Inflammatory macrophage treated with lipopolysaccharide for 1 hour (primary cell): ENCODE measurements at regions not wholly inside any gene's neighbourhood (a gene's known extent, or its start where the extent isn't known, plus 50 kb on each side); places are given as distances from the start of the nearest gene placed in this dataset.

Source experiments
- DNase-seq, 2 donors: peaks; one replicate each; pipeline ENCODE4 v3.0.0-alpha.2; 2020 to 2022

DNA sequence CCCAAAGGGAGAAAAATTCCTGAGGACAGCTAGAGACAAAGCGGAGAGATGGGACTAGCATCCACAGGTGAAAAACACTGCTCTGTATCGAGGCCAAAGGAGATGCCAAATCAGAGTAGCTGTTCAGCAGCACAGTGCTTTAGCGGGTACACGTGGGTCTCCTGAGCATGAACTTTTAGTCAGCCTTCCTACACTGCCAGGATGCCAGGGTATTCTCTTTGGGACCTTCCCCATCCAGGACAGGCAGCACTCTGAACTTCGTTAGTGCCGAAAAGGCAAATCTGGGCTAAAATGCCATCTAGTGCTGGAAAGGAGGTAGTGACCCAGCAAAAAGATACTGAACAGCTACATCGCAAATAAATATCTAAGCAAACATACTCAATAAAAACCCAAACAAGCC, 64.9 kb downstream of the C6orf58 start:
- DNase-seq = peak in 1 of 2 donors; percentile 11
